NCI-H526 treated with DMSO at 0.1 percent for 48 hours (cell line): ENCODE measurements at regions not wholly inside any gene's neighbourhood (a gene's known extent, or its start where the extent isn't known, plus 50 kb on each side); places are given as distances from the start of the nearest gene placed in this dataset.
"Not testable (repeated sequence)": the region's sequence is repeated elsewhere in the genome, so short reads cannot be mapped to it uniquely, and the experiment has no call there.

Source experiments
- DNase-seq: peaks from one replicate; lab custom pipeline; 2025; lab: John Stamatoyannopoulos, UW

GRCh38 chr13:79871594-79871993 lies 390.6 kb downstream of the NDFIP2 start:
- DNase-seq = no peak

DNA sequence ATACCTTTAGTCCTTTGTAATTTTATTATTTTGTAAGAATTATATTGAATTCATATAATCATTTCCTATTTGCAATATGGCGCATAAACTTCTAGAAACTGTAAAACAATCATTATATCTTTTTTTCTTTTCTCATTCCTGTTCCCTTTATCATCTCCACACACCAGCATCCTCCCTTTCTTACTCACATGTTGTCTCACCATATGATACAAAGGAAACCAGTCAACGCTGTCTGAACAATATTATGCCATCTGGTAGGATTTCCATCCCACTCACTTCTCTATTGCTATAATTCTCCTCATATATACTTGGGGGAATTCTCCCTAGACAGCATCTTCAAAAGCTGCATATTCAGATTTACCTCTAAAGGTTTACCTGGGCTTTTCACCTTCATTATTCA lies 389.8 kb downstream of the NDFIP2 start:
- no peak for DNase-seq

DNA sequence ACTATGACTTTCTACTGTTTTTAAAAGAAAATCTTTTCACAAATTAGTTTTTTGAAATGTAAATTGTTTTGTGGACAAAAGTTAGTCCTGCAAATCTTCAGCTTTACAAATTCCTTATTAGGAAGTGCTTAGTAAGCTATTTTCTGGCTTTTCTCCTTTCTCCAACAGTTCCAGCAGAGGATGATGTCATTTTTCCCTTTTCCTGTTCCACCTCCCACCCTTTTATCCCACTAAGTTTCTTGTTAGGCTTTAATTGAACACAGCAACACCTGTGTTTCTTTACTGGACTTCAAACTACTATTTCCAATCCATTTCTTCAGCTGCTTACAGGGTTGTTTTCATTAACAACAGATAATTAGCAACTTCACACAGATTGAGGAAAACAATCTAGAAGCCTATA lies 389.2 kb downstream of the NDFIP2 start:
- DNase-seq = no peak

DNA sequence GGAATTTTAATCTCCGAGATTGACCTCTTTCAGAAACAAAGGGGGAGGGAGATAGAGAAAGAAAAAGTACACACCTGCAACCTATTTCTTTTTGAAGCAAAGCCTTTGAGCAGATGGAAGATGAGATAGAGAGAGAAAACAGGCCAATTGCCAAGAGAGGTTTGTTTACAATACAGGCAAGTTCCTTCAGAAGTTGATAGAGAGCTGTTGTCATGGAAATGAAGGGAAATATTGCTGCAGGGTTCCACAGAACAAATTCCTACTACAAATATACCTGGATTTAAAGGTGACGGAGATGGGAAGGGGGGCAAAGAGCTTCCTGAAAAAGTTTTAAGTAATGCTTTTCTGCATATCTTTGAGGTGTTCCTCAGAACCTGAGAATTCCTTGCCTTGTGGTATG lies 388.4 kb downstream of the NDFIP2 start:
- no peak for DNase-seq

DNA sequence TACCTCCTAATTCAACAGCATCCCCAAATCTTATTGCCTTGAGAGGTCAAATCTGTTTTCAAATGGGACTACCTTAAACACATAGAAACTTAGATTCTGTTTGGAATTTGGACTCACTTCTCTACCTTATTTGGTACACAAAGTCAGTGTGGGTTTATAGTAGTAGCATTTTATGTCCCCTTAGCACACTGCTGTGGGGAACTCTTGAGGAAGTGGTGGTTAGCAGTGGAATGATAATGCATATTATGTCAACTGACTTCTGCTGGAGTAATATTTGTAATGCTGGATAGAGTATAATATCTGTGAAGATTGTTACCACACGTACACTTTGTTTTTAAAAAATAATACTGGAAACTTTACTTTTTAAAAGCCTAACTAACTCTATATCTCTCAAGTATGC lies 386.3 kb downstream of the NDFIP2 start:
- no peak for DNase-seq

- no peak for DNase-seq
Observed at GRCh38 chr13:79866436-79866835, 385.5 kb downstream of the NDFIP2 start.

- no peak for DNase-seq
Observed at GRCh38 chr13:79862515-79862914, 381.6 kb downstream of the NDFIP2 start.

GRCh38 chr13:79861731-79862130 lies 380.8 kb downstream of the NDFIP2 start:
- DNase-seq = no peak

DNA sequence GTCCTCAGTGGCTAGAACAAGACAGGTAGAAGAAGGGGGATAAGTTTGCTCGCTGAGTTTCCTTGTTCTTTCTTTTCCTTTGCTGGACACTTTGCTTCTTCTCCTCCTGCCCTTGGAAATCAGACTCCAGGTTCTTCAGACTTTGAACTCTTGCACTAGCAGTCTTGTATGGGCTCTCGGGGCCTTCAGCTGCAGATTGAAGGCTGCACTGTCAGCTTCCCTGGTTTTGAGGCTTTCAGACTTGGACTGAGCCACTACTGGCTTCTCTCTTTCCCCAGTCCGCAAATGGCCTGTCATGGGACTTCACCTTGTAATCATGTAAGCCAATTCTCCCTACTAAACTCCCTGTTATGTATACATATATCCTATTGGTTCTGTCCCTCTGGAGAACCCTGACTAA lies 379.8 kb downstream of the NDFIP2 start:
- no peak for DNase-seq

DNA sequence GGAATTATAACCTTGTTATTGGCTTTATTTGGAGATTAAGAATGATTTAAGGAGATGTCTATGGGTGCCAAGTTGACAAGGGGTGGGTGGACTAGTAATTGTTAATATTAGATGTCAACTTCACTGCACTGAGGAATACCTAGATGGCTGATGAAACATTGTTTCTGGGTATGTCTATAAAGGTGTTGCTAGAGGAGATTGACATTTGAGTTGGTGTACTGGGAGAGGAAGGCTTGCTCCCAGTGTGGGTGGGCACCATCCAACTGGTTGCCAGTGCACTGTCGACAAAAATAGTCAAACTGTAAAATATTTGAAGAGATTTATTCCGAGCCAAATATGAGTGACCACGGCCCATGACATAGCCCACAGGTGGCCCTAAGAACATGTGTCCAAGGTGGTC lies 378.8 kb downstream of the NDFIP2 start:
- no peak for DNase-seq

- no peak for DNase-seq
Observed at GRCh38 chr13:79853251-79853650, 372.3 kb downstream of the NDFIP2 start.

GRCh38 chr13:79851318-79851717 lies 370.4 kb downstream of the NDFIP2 start:
- DNase-seq = no peak

GRCh38 chr13:79847882-79848592 lies 367.1 kb downstream of the NDFIP2 start:
- DNase-seq = no peak

- no peak for DNase-seq
Observed at GRCh38 chr13:79846386-79846785, 365.4 kb downstream of the NDFIP2 start.

DNA sequence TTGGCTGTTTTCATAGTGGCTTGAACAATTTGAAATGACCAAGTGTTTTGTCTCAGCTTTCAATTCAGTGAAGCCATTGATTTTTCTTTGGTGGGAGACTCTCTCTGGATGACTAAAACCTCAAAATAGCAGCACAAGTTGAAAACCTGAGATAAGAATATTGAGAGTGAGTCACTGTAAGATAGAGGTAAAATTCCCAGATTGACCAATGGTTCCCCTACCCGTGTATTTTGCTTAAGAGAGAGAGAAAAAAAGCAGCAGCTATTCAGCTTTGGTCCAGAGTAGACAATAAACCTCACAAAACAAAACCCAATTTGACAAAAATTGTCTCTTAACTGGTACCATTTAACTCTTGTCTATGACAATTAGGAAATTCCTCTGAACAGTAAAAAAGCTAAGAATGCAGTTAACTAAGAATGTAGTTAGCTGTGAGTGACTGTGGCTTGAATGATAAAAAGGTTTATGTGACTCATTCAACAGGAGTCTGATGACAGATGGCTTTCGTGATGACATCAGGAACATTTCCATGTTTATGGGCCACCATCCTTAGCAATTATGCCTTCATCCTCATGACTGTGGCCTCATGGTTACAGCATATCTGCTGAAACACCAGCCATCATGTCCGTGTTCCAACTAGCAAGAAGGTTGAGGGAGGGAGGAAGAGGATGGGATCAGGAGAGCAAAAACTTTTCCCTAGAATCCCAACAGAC lies 356.9 kb downstream of the NDFIP2 start:
- DNase-seq = no peak

DNA sequence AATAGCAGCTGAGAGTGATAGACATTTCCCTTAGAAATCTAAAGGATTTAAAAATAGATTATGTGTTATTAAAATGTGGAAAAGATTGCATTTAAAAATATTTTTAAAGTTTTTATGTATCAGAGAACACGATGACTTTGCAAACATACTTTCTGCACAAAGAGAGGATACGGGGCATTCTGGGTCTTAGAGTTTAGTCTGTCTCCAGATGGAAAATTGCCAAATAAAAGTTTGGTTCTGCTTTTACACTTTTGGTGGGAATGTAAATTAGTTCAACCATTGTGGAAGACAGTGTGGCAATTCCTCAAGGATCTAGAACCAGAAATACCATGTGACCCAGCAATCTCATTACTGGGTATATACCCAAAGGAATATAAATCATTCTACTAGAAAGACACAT lies 355.2 kb downstream of the NDFIP2 start:
- not testable (repeated sequence) for DNase-seq

DNA sequence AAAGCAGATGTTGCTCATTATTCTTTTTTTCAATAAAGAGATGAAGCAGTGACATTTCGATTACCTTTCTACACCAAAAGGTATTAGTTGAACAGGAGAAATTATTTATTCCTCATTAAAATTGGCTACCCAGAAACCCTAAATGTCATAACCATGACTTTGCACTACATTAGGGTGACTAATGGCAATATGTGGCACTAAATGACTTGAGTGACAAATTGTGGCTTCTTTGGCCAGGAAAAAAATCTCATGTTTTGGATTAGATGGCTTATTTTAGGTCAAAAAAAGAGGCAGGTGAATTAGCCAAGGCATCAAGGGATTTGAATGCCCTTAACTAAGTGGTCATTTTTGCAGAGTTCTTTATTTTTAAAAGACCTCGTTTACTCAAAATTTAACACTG lies 353.9 kb downstream of the NDFIP2 start:
- no peak for DNase-seq

DNA sequence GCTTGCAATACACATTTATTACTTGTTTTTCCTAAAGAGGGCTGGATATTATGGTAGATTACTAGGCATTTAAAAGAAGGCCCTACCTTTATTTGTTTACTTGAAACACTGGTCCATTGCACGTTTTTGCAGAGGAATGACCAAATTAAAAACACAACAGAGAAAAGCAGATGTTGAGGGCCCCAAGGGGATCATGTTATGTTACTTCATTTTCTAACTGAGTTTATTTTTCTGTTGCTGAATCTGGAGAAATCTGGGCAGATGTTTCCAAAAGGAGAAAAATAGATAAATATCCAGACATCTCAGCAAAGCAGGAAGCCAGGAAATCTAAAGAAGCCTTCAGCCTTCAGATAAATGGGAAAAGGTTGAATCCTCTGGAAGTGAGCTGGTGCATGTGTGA lies 353.0 kb downstream of the NDFIP2 start:
- DNase-seq = no peak

- DNase-seq = no peak
Observed at GRCh38 chr13:79831556-79831955, 350.6 kb downstream of the NDFIP2 start.

DNA sequence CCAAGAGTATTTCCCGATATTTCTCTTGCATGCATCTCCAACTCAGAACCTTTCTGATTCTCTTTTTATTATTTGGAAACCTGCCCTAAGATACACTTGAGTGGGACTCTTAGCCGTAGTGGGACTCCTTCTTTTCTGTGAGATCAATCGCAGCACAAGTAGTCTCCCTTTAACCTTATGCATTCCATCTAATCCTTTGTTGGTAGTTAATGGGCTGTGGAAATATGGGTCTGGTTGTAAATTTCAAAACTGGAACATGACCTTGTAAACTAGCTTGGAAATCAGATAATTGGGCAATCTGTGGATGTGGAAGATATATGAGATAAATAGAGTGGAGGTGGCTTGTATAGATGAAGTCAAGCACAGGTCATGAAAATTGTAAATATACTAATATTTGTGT lies 350.0 kb downstream of the NDFIP2 start:
- no peak for DNase-seq

DNA sequence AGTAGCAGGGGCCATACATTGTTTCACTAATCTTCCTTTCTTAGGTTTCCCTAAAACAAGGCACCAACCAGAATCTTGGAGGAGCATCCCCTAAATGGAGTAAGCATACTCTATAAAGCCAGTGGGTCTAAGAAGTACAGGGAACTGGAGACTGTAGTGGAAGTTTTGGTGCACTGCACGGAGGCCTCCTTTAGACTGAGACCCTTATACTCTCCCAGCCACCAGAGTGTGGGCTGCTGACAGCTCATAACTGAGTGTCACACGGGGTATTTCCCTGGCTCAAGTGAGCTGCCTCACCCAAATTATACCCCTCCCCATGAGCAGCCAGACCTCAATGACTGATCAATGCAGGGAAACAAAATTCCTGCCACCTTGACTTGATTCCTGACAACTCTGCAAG lies 349.5 kb downstream of the NDFIP2 start:
- DNase-seq = no peak

DNA sequence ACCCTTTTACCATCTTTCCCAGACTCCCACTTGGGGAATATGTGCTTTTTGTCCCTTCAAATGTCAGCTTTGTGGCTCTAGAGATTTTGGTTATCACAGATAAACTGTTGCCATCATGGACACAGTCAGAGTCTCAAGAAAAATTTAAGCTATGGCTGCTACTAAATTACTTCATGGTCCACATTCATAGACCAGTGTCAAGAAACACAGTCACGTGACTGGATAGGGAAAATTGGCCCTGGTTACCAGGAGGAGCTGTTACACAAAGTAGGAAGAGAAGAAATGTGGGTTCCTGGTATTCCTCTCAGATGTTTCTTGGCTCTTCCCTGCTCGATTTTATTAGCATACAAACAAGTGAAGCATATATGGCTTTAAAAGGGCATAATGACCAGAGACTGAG lies 348.9 kb downstream of the NDFIP2 start:
- no peak for DNase-seq

DNA sequence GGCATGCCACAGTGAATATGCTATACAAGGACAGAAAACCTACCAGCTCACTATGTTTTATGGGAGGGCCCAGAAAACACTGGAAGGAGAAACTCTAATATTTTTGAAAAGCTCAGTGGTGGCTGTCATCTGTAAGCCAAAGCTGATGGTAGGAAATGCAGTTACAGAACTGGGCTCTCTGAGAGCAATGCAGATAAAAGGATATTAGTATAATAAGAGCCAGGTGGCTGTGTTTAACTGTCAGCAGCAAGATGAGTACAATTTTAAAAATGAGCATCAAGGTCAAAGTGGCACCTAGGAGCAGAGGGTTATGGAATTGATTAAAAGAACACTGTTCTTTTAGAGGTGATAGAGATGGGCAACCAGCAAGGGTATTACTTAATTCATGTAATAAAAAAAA lies 345.0 kb downstream of the NDFIP2 start:
- no peak for DNase-seq

- no peak for DNase-seq
Observed at GRCh38 chr13:79815041-79815440, 334.1 kb downstream of the NDFIP2 start.
